ENCODE measurements at regions not wholly inside any gene's neighbourhood (a gene's known extent, or its start where the extent isn't known, plus 50 kb on each side); places are given as distances from the start of the nearest gene placed in this dataset.
A peak's percentile ranks its signal among the peaks of the same experiment; 100 is the strongest.

DNA sequence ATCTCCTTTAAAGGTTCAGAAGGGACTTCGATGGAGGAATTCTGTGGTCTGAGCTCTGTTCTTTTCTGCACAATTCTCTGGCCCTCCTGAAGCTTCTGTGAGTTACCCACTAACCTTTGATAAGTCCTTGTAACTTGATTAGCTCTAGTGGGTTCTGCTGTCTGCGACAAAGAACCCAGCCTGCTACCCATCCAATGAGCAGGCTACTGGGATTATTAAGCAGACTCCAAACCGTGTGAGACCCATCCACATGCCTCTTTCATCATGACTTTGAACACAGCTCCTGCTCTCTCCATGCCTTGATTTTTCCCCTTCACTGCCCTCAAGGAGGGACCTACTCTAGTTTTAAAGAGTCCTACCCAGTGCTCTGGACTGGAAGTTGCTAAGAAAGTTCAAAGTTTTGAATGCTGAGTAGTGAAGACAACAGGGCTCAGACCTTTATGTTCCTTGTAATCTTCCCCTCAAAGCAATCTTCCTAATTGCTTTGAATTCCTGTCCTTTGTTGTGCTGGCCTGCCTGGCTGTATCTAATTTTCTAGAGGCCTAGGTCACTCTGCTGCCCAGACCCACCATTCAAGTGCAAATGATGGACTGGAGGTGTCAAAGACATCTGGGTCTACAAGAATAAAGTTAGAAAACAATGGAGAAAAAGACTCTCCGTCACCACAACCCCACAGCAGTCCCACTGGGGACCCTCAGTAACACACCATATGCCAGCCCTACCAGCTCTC is 146.9 kb downstream of the RHOU start:
- Histone ChIP-seq H2BK120ac (ENCODE audit: low read depth, low read length) (no peak overlapping the region), H2BK5ac (ENCODE audit: low read depth, low read length, poor library complexity, severe bottlenecking) (no peak overlapping the region), H3K36me3 (ENCODE audit: control insufficient read depth in 1 of 2, insufficient read depth in 2 of 2, low read depth in 1 of 2, low read length in 2 of 2) (no peaks in the 10 kb centered on the region), H3K79me1 (replicated peaks; ENCODE audit: low read length, poor library complexity, severe bottlenecking) (no peaks in the 10 kb centered on the region), H3K27me3 (ENCODE audit: control insufficient read depth in 1 of 2, insufficient read depth in 1 of 2, low read length in 2 of 2) (peaks cover 0 to 16% of the 10 kb centered on the region in 2 experiments), H3K14ac (ENCODE audit: low read length in 2 of 2) (no peak overlapping the region), H3K4me3 (ENCODE audit: insufficient read depth in 1 of 2, low read depth in 1 of 2, low read length in 2 of 2) (no peak overlapping the region), H3K23ac (ENCODE audit: low read length in 2 of 2) (no peak overlapping the region), H3K27ac (ENCODE audit: low read length, poor library complexity, severe bottlenecking) (no peak overlapping the region), H3K18ac (ENCODE audit: low read depth in 1 of 2, low read length in 2 of 2) (peak overlapping the region in 1 of 2 experiments; percentile 34), H2BK15ac (ENCODE audit: low read depth, poor library complexity, severe bottlenecking) (no peak overlapping the region), H3K4ac (ENCODE audit: low read depth in 1 of 2, low read length in 2 of 2) (peak overlapping the region in 1 of 2 experiments; percentile 49), H3K4me2 (ENCODE audit: low read length, poor library complexity, severe bottlenecking) (no peak overlapping the region), H4K91ac (ENCODE audit: low read length) (no peak overlapping the region), H3K9me3 (ENCODE audit: control insufficient read depth, low read length) (peaks cover 5% of the 10 kb centered on the region), H3K4me1 (ENCODE audit: control insufficient read depth, insufficient read depth, low read depth, low read length) (no peaks in the 10 kb centered on the region), H3K9ac (ENCODE audit: low read length) (no peak overlapping the region), H2AFZ (ENCODE audit: low read depth, low read length) (no peak overlapping the region), H2BK12ac (ENCODE audit: low read length in 2 of 2) (no peak overlapping the region), H4K8ac (ENCODE audit: low read length) (no peak overlapping the region), H2AK5ac (ENCODE audit: low read length, severe bottlenecking) (no peak overlapping the region)
- no peak for DNase-seq
- WGBS = 62% methylated on average over 4 of the region's 4 CpGs

- Histone ChIP-seq H3K4ac (ENCODE audit: low read depth in 1 of 2, low read length in 2 of 2) (no peak overlapping the region), H3K79me1 (replicated peaks; ENCODE audit: low read length, poor library complexity, severe bottlenecking) (no peaks in the 10 kb centered on the region), H3K14ac (ENCODE audit: low read length in 2 of 2) (no peak overlapping the region), H2BK5ac (ENCODE audit: low read depth, low read length, poor library complexity, severe bottlenecking) (no peak overlapping the region), H3K4me3 (ENCODE audit: insufficient read depth in 1 of 2, low read depth in 1 of 2, low read length in 2 of 2) (no peak overlapping the region), H3K36me3 (ENCODE audit: control insufficient read depth in 1 of 2, insufficient read depth in 2 of 2, low read depth in 1 of 2, low read length in 2 of 2) (no peaks in the 10 kb centered on the region), H3K9me3 (ENCODE audit: control insufficient read depth, low read length) (peaks cover 5% of the 10 kb centered on the region), H2AK5ac (ENCODE audit: low read length, severe bottlenecking) (no peak overlapping the region), H3K9ac (ENCODE audit: low read length) (no peak overlapping the region), H4K91ac (ENCODE audit: low read length) (no peak overlapping the region), H2BK12ac (ENCODE audit: low read length in 2 of 2) (peak overlapping the region in 1 of 2 experiments; percentile 63), H3K18ac (ENCODE audit: low read depth in 1 of 2, low read length in 2 of 2) (no peak overlapping the region), H4K8ac (ENCODE audit: low read length) (no peak overlapping the region), H2BK120ac (ENCODE audit: low read depth, low read length) (no peak overlapping the region), H2AFZ (ENCODE audit: low read depth, low read length) (no peak overlapping the region), H3K27ac (ENCODE audit: low read length, poor library complexity, severe bottlenecking) (no peak overlapping the region), H3K27me3 (ENCODE audit: control insufficient read depth in 1 of 2, insufficient read depth in 1 of 2, low read length in 2 of 2) (peaks cover 0 to 16% of the 10 kb centered on the region in 2 experiments), H3K23ac (ENCODE audit: low read length in 2 of 2) (no peak overlapping the region), H2BK15ac (ENCODE audit: low read depth, poor library complexity, severe bottlenecking) (no peak overlapping the region), H3K4me2 (ENCODE audit: low read length, poor library complexity, severe bottlenecking) (no peak overlapping the region), H3K4me1 (ENCODE audit: control insufficient read depth, insufficient read depth, low read depth, low read length) (no peaks in the 10 kb centered on the region)
- no peak for DNase-seq
- 96% methylated on average over 2 of the region's 4 CpGs for WGBS
Measured at GRCh38 chr1:228882771-228883450, 147.6 kb downstream of the RHOU start.

GRCh38 chr1:228883535-228883934 is 148.3 kb downstream of the RHOU start:
- Histone ChIP-seq H2BK15ac (ENCODE audit: low read depth, poor library complexity, severe bottlenecking) (no peak overlapping the region), H3K4ac (ENCODE audit: low read depth in 1 of 2, low read length in 2 of 2) (no peak overlapping the region), H3K14ac (ENCODE audit: low read length in 2 of 2) (no peak overlapping the region), H3K23ac (ENCODE audit: low read length in 2 of 2) (no peak overlapping the region), H2BK12ac (ENCODE audit: low read length in 2 of 2) (peak overlapping the region; percentile 19 to 63), H3K36me3 (ENCODE audit: control insufficient read depth in 1 of 2, insufficient read depth in 2 of 2, low read depth in 1 of 2, low read length in 2 of 2) (no peaks in the 10 kb centered on the region), H2AK5ac (ENCODE audit: low read length, severe bottlenecking) (no peak overlapping the region), H3K4me2 (ENCODE audit: low read length, poor library complexity, severe bottlenecking) (no peak overlapping the region), H2BK5ac (ENCODE audit: low read depth, low read length, poor library complexity, severe bottlenecking) (no peak overlapping the region), H3K4me3 (ENCODE audit: insufficient read depth in 1 of 2, low read depth in 1 of 2, low read length in 2 of 2) (no peak overlapping the region), H3K27me3 (ENCODE audit: control insufficient read depth in 1 of 2, insufficient read depth in 1 of 2, low read length in 2 of 2) (peaks cover 0 to 16% of the 10 kb centered on the region in 2 experiments), H4K91ac (ENCODE audit: low read length) (no peak overlapping the region), H4K8ac (ENCODE audit: low read length) (peak overlapping the region; percentile 12), H3K79me1 (replicated peaks; ENCODE audit: low read length, poor library complexity, severe bottlenecking) (no peaks in the 10 kb centered on the region), H2BK120ac (ENCODE audit: low read depth, low read length) (no peak overlapping the region), H3K18ac (ENCODE audit: low read depth in 1 of 2, low read length in 2 of 2) (no peak overlapping the region), H3K9me3 (ENCODE audit: control insufficient read depth, low read length) (peaks cover 5% of the 10 kb centered on the region), H2AFZ (ENCODE audit: low read depth, low read length) (no peak overlapping the region), H3K27ac (ENCODE audit: low read length, poor library complexity, severe bottlenecking) (no peak overlapping the region), H3K9ac (ENCODE audit: low read length) (no peak overlapping the region), H3K4me1 (ENCODE audit: control insufficient read depth, insufficient read depth, low read depth, low read length) (no peaks in the 10 kb centered on the region)
- 100% methylated on average over 2 of the region's 2 CpGs for WGBS
- no peak for DNase-seq

DNA sequence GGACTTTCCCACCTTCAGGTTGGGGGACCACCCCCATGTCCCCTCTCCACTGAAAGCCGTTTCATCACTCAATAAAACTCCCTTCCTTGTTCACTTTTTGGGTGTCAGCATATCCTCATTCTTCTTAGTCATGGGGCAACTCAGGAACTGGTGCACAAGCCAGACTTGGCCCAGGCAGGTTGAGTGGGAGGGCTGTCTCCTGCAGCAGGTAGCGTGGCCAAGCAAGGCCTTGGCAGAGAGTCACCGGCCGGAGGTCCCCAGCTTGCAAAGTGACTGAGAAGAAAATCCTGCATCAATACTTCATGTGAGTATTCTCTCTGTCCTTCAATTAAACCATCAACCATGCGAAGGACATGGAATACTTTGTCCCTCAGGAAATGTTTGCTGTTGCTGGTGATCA is 148.9 kb downstream of the RHOU start:
- Histone ChIP-seq H2AK5ac (ENCODE audit: low read length, severe bottlenecking) (no peak overlapping the region), H3K27me3 (ENCODE audit: control insufficient read depth in 1 of 2, insufficient read depth in 1 of 2, low read length in 2 of 2) (peaks cover 0 to 16% of the 10 kb centered on the region in 2 experiments)
- DNase-seq = no peak

More for the DNA sequence above, 148.9 kb downstream of the RHOU start:
- Histone ChIP-seq H4K8ac (ENCODE audit: low read length) (no peak overlapping the region), H2BK5ac (ENCODE audit: low read depth, low read length, poor library complexity, severe bottlenecking) (no peak overlapping the region), H3K27ac (ENCODE audit: low read length, poor library complexity, severe bottlenecking) (no peak overlapping the region), H2BK12ac (ENCODE audit: low read length in 2 of 2) (peak overlapping the region; percentile 7 to 20), H3K79me1 (replicated peaks; ENCODE audit: low read length, poor library complexity, severe bottlenecking) (no peaks in the 10 kb centered on the region), H2AFZ (ENCODE audit: low read depth, low read length) (no peak overlapping the region), H3K18ac (ENCODE audit: low read depth in 1 of 2, low read length in 2 of 2) (peak overlapping the region in 1 of 2 experiments; percentile 2), H3K4me1 (ENCODE audit: control insufficient read depth, insufficient read depth, low read depth, low read length) (no peaks in the 10 kb centered on the region), H3K9ac (ENCODE audit: low read length) (no peak overlapping the region), H3K4me3 (ENCODE audit: insufficient read depth in 1 of 2, low read depth in 1 of 2, low read length in 2 of 2) (no peak overlapping the region), H3K4me2 (ENCODE audit: low read length, poor library complexity, severe bottlenecking) (no peak overlapping the region), H3K4ac (ENCODE audit: low read depth in 1 of 2, low read length in 2 of 2) (no peak overlapping the region), H2BK15ac (ENCODE audit: low read depth, poor library complexity, severe bottlenecking) (no peak overlapping the region), H2BK120ac (ENCODE audit: low read depth, low read length) (no peak overlapping the region), H3K23ac (ENCODE audit: low read length in 2 of 2) (no peak overlapping the region), H4K91ac (ENCODE audit: low read length) (no peak overlapping the region), H3K36me3 (ENCODE audit: control insufficient read depth in 1 of 2, insufficient read depth in 2 of 2, low read depth in 1 of 2, low read length in 2 of 2) (no peaks in the 10 kb centered on the region), H3K9me3 (ENCODE audit: control insufficient read depth, low read length) (peaks cover 5% of the 10 kb centered on the region), H3K14ac (ENCODE audit: low read length in 2 of 2) (no peak overlapping the region)
- WGBS = over 99% methylated on average over 4 of the region's 5 CpGs
